ENCODE measurements at regions not wholly inside any gene's neighbourhood (a gene's known extent, or its start where the extent isn't known, plus 50 kb on each side); places are given as distances from the start of the nearest gene placed in this dataset.

GRCh38 chr11:32221476-32222032 lies 130.7 kb downstream of the RCN1 start:
- TF ChIP-seq EZH2 (IDR thresholded peaks at IDR 0.05; ENCODE audit: borderline replicate concordance, low read depth, low read length, poor library complexity, severe bottlenecking), result no peak
- TF ChIP-seq, protein P1, sequence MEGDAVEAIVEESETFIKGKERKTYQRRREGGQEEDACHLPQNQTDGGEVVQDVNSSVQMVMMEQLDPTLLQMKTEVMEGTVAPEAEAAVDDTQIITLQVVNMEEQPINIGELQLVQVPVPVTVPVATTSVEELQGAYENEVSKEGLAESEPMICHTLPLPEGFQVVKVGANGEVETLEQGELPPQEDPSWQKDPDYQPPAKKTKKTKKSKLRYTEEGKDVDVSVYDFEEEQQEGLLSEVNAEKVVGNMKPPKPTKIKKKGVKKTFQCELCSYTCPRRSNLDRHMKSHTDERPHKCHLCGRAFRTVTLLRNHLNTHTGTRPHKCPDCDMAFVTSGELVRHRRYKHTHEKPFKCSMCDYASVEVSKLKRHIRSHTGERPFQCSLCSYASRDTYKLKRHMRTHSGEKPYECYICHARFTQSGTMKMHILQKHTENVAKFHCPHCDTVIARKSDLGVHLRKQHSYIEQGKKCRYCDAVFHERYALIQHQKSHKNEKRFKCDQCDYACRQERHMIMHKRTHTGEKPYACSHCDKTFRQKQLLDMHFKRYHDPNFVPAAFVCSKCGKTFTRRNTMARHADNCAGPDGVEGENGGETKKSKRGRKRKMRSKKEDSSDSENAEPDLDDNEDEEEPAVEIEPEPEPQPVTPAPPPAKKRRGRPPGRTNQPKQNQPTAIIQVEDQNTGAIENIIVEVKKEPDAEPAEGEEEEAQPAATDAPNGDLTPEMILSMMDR (conservative IDR thresholded peaks at IDR 0.05; ENCODE audit: low read depth, low read length), result no peak
- Histone ChIP-seq H3K4me3 (ENCODE audit: low read depth, low read length, poor library complexity, severe bottlenecking) (no peak overlapping the region), H3K27me3 (replicated peaks; ENCODE audit: insufficient read depth, low read depth, low read length, poor library complexity) (peaks cover 57% of the 10 kb centered on the region), H3K4me1 (ENCODE audit: insufficient read depth, low read length, poor library complexity, severe bottlenecking) (no peaks in the 10 kb centered on the region), H3K36me3 (ENCODE audit: insufficient read depth, low read length, poor library complexity, severe bottlenecking) (no peaks in the 10 kb centered on the region), H3K9me3 (ENCODE audit: low read depth, low read length, poor library complexity, severe bottlenecking) (no peaks in the 10 kb centered on the region), H3K27ac (ENCODE audit: low read depth, low read length, poor library complexity, severe bottlenecking) (no peak overlapping the region)
- ChIA-PET POLR2A (ENCODE audit: low non-redundant PET) (no interaction called here), CTCF (no interaction called here)
- no TSS peak for BruUV-seq (replicated peaks)
- no peak for DNase-seq (ENCODE audit: low spot score)
- intact Hi-C loops (cut with micrococcal nuclease; ENCODE audit: unreplicated experiment), result no loop called here

- no peak for TF ChIP-seq EZH2 (IDR thresholded peaks at IDR 0.05; ENCODE audit: borderline replicate concordance, low read depth, low read length, poor library complexity, severe bottlenecking)
- TF ChIP-seq, protein P1 (conservative IDR thresholded peaks at IDR 0.05; ENCODE audit: low read depth, low read length), result no peak
- H3K4me1 ChIP-seq (ENCODE audit: insufficient read depth, low read length, poor library complexity, severe bottlenecking), result no peaks in the 10 kb centered on the region
- H3K36me3 ChIP-seq (ENCODE audit: insufficient read depth, low read length, poor library complexity, severe bottlenecking), result no peaks in the 10 kb centered on the region
- no peak overlapping the region for H3K4me3 ChIP-seq (ENCODE audit: low read depth, low read length, poor library complexity, severe bottlenecking)
- no peak overlapping the region for H3K27ac ChIP-seq (ENCODE audit: low read depth, low read length, poor library complexity, severe bottlenecking)
- CTCF ChIA-PET, result no interaction called here
- no peaks in the 10 kb centered on the region for H3K9me3 ChIP-seq (ENCODE audit: low read depth, low read length, poor library complexity, severe bottlenecking)
- POLR2A ChIA-PET (ENCODE audit: low non-redundant PET), result no interaction called here
- no peak for DNase-seq (ENCODE audit: low spot score)
- intact Hi-C loops (cut with micrococcal nuclease; ENCODE audit: unreplicated experiment), result no loop called here
- H3K27me3 ChIP-seq (replicated peaks; ENCODE audit: insufficient read depth, low read depth, low read length, poor library complexity), result peaks cover 57% of the 10 kb centered on the region
- no TSS peak for BruUV-seq (replicated peaks)
Measured at GRCh38 chr11:32224580-32224979, 133.7 kb downstream of the RCN1 start.

- peaks cover 48% of the 10 kb centered on the region for H3K27me3 ChIP-seq (replicated peaks; ENCODE audit: insufficient read depth, low read depth, low read length, poor library complexity)
- BruUV-seq (replicated peaks), result no TSS peak
- no peak for DNase-seq (ENCODE audit: low spot score)
- no peaks in the 10 kb centered on the region for H3K4me1 ChIP-seq (ENCODE audit: insufficient read depth, low read length, poor library complexity, severe bottlenecking)
- CTCF ChIA-PET, result no interaction called here
- intact Hi-C loops (cut with micrococcal nuclease; ENCODE audit: unreplicated experiment), result no loop called here
- no peaks in the 10 kb centered on the region for H3K36me3 ChIP-seq (ENCODE audit: insufficient read depth, low read length, poor library complexity, severe bottlenecking)
- no peaks in the 10 kb centered on the region for H3K9me3 ChIP-seq (ENCODE audit: low read depth, low read length, poor library complexity, severe bottlenecking)
- no peak overlapping the region for H3K27ac ChIP-seq (ENCODE audit: low read depth, low read length, poor library complexity, severe bottlenecking)
- POLR2A ChIA-PET (ENCODE audit: low non-redundant PET), result no interaction called here
- no peak overlapping the region for H3K4me3 ChIP-seq (ENCODE audit: low read depth, low read length, poor library complexity, severe bottlenecking)
- TF ChIP-seq EZH2 (IDR thresholded peaks at IDR 0.05; ENCODE audit: borderline replicate concordance, low read depth, low read length, poor library complexity, severe bottlenecking), result no peak
- TF ChIP-seq, protein P1 (conservative IDR thresholded peaks at IDR 0.05; ENCODE audit: low read depth, low read length), result no peak; the same call in 1 of the 2 replicates
Measured at GRCh38 chr11:32225571-32226285, 134.9 kb downstream of the RCN1 start.
